Breast epithelium (tissue), 4 donors: ENCODE measurements at regions not wholly inside any gene's neighbourhood (a gene's known extent, or its start where the extent isn't known, plus 50 kb on each side); places are given as distances from the start of the nearest gene placed in this dataset.

Experiments used
- DNase-seq, 2 donors: peaks; one replicate each; pipeline ENCODE4 v3.0.0-alpha.2; 2019; ENCODE audit warnings: low spot score in 2 of 2
- H3K27ac ChIP-seq, 2 donors: fragments of 200-600 bp; sonication (generic) in 1 of 2; one replicate each; pipeline ENCODE4 v1.5.1; 2016 to 2019; ENCODE audit warnings: mild to moderate bottlenecking in 1 of 2
- H3K27me3 ChIP-seq, 2 donors: fragments of 200-600 bp; sonication (generic) in 1 of 2; one replicate each; pipeline versions ENCODE4 v1.5.1 to v1.6.0; 2017 to 2019; ENCODE audit warnings: control low read depth in 1 of 2, mild to moderate bottlenecking in 1 of 2
- H3K36me3 ChIP-seq: fragments of 200-600 bp; one replicate; pipeline ENCODE4 v1.5.1; 2019
- H3K4me1 ChIP-seq, 2 donors: fragments of 200-600 bp; sonication (generic); one replicate each; pipeline ENCODE4 v1.5.1; 2016 to 2019; ENCODE audit warnings: control low read depth in 1 of 2
- H3K4me3 ChIP-seq, 3 donors: fragments of 200-600 bp; sonication (generic); 1 replicate in 2 of 3; 2 replicates in 1 of 3; pipeline ENCODE4 v1.5.1; 2016 to 2019; ENCODE audit warnings: mild to moderate bottlenecking in 3 of 3, moderate library complexity in 2 of 3
- H3K9me3 ChIP-seq, 2 donors: fragments of 200-600 bp; sonication (generic) in 1 of 2; one replicate each; pipeline ENCODE4 v1.5.1; 2016 to 2019; ENCODE audit warnings: control low read depth in 1 of 2
- CTCF ChIP-seq, 3 donors: fragments of 450-650 bp; IDR thresholded peaks; one replicate each; pipeline ENCODE4 v1.5.1; 2016 to 2017; ENCODE audit warnings: antibody characterized with exemption in 3 of 3, mild to moderate bottlenecking in 3 of 3, moderate library complexity in 3 of 3
- POLR2A ChIP-seq: fragments of 450-650 bp; IDR thresholded peaks from one replicate; pipeline ENCODE4 v1.6.1; 2016; ENCODE audit warnings: antibody characterized with exemption, mild to moderate bottlenecking, moderate library complexity
- POLR2AphosphoS5 ChIP-seq, 3 donors: sonication (generic); formaldehyde crosslinking; IDR thresholded peaks; one replicate each; pipeline ENCODE4 v1.6.1; 2017; ENCODE audit warnings: antibody characterized with exemption in 3 of 3
- intact Hi-C: fragments of 100-400 bp; cut with DNase I; formaldehyde crosslinking; loops from one replicate; pipeline ENCODE4 v1.15.1; 2023; ENCODE audit warnings: low total_unique reads

GRCh38 chr10:6766131-6766801 lies 186.2 kb upstream of the PRKCQ start:
- no peak overlapping the region for H3K4me3 ChIP-seq
- DNase-seq = no peak
- peaks cover 2 to 3% of the 10 kb centered on the region in 2 donors for H3K9me3 ChIP-seq
- intact Hi-C loops = no loop called here
- H3K4me1 ChIP-seq = no peaks in the 10 kb centered on the region
- H3K27me3 ChIP-seq = no peaks in the 10 kb centered on the region
- no peak overlapping the region for H3K27ac ChIP-seq
- TF ChIP-seq POLR2AphosphoS5 (IDR thresholded peaks at IDR 0.05) = peak in 1 of 3 donors; percentile 44
- TF ChIP-seq POLR2A = no peak
- no peaks in the 10 kb centered on the region for H3K36me3 ChIP-seq

GRCh38 chr10:6763423-6763822 lies 183.3 kb upstream of the PRKCQ start:
- H3K27me3 ChIP-seq = no peaks in the 10 kb centered on the region
- H3K27ac ChIP-seq = no peak overlapping the region
- DNase-seq = no peak
- peaks cover 10 to 15% of the 10 kb centered on the region in 2 donors for H3K9me3 ChIP-seq
- no peaks in the 10 kb centered on the region for H3K36me3 ChIP-seq
- TF ChIP-seq POLR2AphosphoS5 (IDR thresholded peaks at IDR 0.05) = no peak
- TF ChIP-seq CTCF (IDR thresholded peaks at IDR 0.05) = no peak
- TF ChIP-seq POLR2A = no peak
- intact Hi-C loops = no loop called here
- H3K4me1 ChIP-seq = no peaks in the 10 kb centered on the region
- H3K4me3 ChIP-seq = no peak overlapping the region

- no peaks in the 10 kb centered on the region for H3K4me1 ChIP-seq
- H3K4me3 ChIP-seq = no peak overlapping the region
- TF ChIP-seq POLR2AphosphoS5 (IDR thresholded peaks at IDR 0.05) = no peak
- no peak for TF ChIP-seq POLR2A
- no peaks in the 10 kb centered on the region for H3K36me3 ChIP-seq
- DNase-seq = no peak
- no peak overlapping the region for H3K27ac ChIP-seq
- no peaks in the 10 kb centered on the region for H3K27me3 ChIP-seq
- peaks cover 10 to 15% of the 10 kb centered on the region in 2 donors for H3K9me3 ChIP-seq
- intact Hi-C loops = no loop called here
Measured at GRCh38 chr10:6763001-6763400, 182.9 kb upstream of the PRKCQ start.

- no peak overlapping the region for H3K27ac ChIP-seq
- no peak for DNase-seq
- TF ChIP-seq CTCF (IDR thresholded peaks at IDR 0.05) (no peak), POLR2A (no peak), POLR2AphosphoS5 (IDR thresholded peaks at IDR 0.05) (no peak)
- H3K9me3 ChIP-seq = peaks cover 10 to 15% of the 10 kb centered on the region in 2 donors
- no peaks in the 10 kb centered on the region for H3K36me3 ChIP-seq
- intact Hi-C loops = no loop called here
- H3K4me3 ChIP-seq = no peak overlapping the region
- H3K4me1 ChIP-seq = no peaks in the 10 kb centered on the region
- no peaks in the 10 kb centered on the region for H3K27me3 ChIP-seq
Measured at GRCh38 chr10:6759961-6760360, 179.9 kb upstream of the PRKCQ start.

- no peak overlapping the region for H3K4me3 ChIP-seq
- intact Hi-C loops = no loop called here
- no peaks in the 10 kb centered on the region for H3K4me1 ChIP-seq
- no peaks in the 10 kb centered on the region for H3K36me3 ChIP-seq
- DNase-seq = no peak
- H3K27me3 ChIP-seq = no peaks in the 10 kb centered on the region
- no peak overlapping the region for H3K27ac ChIP-seq
- H3K9me3 ChIP-seq = peaks cover 10 to 15% of the 10 kb centered on the region in 2 donors
- TF ChIP-seq POLR2AphosphoS5 (IDR thresholded peaks at IDR 0.05) (no peak), POLR2A (no peak), CTCF (IDR thresholded peaks at IDR 0.05) (no peak)
Measured at GRCh38 chr10:6757158-6757557, 177.1 kb upstream of the PRKCQ start.

GRCh38 chr10:6756716-6757115 lies 176.6 kb upstream of the PRKCQ start:
- H3K27ac ChIP-seq = no peak overlapping the region
- no peaks in the 10 kb centered on the region for H3K36me3 ChIP-seq
- H3K27me3 ChIP-seq = no peaks in the 10 kb centered on the region
- no peak for TF ChIP-seq POLR2AphosphoS5 (IDR thresholded peaks at IDR 0.05)
- no peak for TF ChIP-seq CTCF (IDR thresholded peaks at IDR 0.05)
- TF ChIP-seq POLR2A = no peak
- intact Hi-C loops = no loop called here
- H3K4me3 ChIP-seq = no peak overlapping the region
- H3K4me1 ChIP-seq = no peaks in the 10 kb centered on the region
- H3K9me3 ChIP-seq = peaks cover 10 to 15% of the 10 kb centered on the region in 2 donors
- no peak for DNase-seq
